HEK293T (cell line): ENCODE measurements at regions not wholly inside any gene's neighbourhood (a gene's known extent, or its start where the extent isn't known, plus 50 kb on each side); places are given as distances from the start of the nearest gene placed in this dataset.

ENCODE experiments used
- BHLHE40 ChIP-seq: fragments of 450-650 bp; IDR thresholded peaks from 2 replicates; pipeline ENCODE4 v1.6.1; 2016; ENCODE audit warnings: mild to moderate bottlenecking, moderate library complexity, borderline replicate concordance
- FOXA1 ChIP-seq: fragments of 450-650 bp; IDR thresholded peaks from 2 replicates; pipeline ENCODE4 v1.6.1; 2016; ENCODE audit warnings: mild to moderate bottlenecking
- FOXK2 ChIP-seq: fragments of 450-650 bp; IDR thresholded peaks from 2 replicates; pipeline ENCODE4 v1.6.1; 2016; ENCODE audit warnings: mild to moderate bottlenecking
- FOXM1 ChIP-seq: fragments of 450-650 bp; IDR thresholded peaks from 2 replicates; pipeline ENCODE4 v1.6.1; 2017; ENCODE audit warnings: mild to moderate bottlenecking, borderline replicate concordance
- HDGF ChIP-seq: fragments of 450-650 bp; IDR thresholded peaks from 2 replicates; pipeline ENCODE4 v1.6.1; 2017; ENCODE audit warnings: antibody characterized with exemption, borderline replicate concordance
- NFRKB ChIP-seq: fragments of 450-650 bp; IDR thresholded peaks from 2 replicates; pipeline ENCODE4 v1.6.1; 2016; ENCODE audit warnings: mild to moderate bottlenecking, moderate library complexity
- SP1 ChIP-seq: fragments of 450-650 bp; IDR thresholded peaks from 2 replicates; pipeline ENCODE4 v1.6.1; 2017
- TARDBP ChIP-seq: fragments of 450-650 bp; IDR thresholded peaks from 2 replicates; pipeline ENCODE4 v1.6.1; 2016

DNA sequence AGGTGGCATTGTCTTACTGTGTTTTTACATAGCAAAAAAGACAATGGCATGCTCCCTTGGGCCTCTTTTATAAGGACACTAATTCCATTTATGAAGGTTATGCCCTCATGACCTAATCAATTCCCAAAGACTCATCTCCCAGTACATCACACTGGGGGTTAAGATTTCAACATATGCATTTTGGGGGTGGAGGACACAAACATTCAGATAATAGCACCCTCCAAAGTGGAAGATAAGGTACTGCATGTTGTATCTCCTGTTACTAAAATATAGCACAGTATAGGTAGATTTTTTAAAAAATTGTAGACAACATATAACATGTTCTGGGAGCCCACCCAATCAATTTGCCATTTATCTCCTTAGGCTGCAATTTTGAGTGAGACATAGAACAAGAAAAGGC lies 221.2 kb downstream of the LIG4 start:
- TF ChIP-seq HDGF (no peak), BHLHE40 (no peak), FOXA1 (no peak), FOXM1 (no peak), SP1 (no peak), NFRKB (no peak), FOXK2 (no peak), TARDBP (no peak)
